HG03066 (cell line): ENCODE measurements at regions not wholly inside any gene's neighbourhood (a gene's known extent, or its start where the extent isn't known, plus 50 kb on each side); places are given as distances from the start of the nearest gene placed in this dataset.

Source experiments
- ATAC-seq: cut with Tn5 transposase; IDR thresholded peaks from one replicate; pipeline ENCODE4 v1.9.1; 2021; ENCODE audit warnings: low read depth; ENCODE audit not compliant: unreplicated experiment

DNA sequence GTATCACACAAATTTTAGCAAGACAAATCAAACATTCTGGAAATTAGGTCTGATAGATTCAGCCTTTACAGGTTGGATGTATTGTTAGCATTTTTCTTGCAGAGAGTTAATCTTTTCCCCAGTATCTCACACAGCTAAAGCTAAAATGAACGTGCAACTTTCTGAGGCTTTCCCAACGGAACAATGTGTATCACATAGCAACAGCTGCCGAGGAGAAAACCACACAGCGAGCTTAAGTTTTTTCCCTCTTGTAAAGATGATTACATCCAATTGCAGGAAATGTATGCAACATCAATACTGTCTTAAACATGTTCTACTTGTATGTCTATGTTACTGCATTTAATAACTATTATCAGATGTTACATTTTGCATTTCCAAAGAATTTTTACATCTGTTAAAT, 182.2 kb downstream of the CCDC59 start:
- ATAC-seq = no peak

DNA sequence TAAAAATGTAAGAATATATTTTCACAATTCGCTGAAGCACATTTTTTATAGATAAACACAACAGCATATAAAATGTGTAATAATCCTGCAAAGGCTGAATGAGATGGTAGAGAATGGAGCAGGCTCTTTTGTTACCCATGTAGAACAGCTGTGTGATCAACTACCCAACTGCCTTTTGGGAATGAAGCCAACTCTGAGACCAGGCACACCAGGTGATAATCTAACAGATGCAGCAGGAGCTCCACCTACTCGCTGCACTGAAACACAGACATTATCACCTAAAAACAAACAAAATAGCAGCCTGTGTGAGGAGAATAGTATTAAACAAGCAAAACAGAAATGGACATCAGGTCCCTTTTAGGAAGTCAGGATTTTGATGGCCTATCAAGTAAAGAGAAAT, 183.3 kb downstream of the CCDC59 start:
- no peak for ATAC-seq

DNA sequence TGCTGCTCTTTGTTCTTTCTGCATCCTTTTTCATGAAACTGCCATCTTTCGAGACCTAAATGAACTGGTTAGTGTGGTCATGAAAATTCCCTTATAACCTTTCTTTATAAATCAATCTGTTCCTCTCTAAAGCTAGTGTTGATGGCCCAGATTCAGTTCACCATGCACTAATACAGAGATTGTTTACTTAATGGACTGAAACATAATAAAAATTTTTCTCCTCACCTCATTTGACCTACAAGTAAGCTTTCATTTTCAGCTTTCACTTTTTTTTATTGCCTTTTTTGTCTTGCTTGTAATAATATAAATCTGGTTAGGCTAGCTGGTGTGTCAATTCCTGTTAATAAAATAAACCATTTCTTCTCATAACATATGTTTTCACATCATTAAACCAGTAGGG, 183.8 kb downstream of the CCDC59 start:
- ATAC-seq = no peak

DNA sequence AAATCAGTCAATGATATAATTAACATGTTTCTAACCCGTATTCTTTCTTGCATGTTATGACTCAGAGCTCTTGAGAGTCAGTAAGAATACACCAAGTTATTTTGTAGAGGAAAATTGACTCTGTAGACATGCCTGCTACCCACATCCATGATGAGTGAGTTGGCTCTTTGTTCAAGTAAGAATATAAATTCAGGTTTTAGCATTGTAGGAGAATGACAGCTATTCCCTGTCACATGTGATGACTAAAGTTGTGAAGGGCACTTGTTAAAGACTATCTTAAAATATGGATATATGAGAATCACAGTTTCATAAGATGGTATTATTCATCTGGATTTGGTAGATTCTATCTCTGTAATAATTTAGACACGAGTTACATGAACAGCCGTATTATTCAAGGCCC, 209.1 kb downstream of the CCDC59 start:
- ATAC-seq = no peak

DNA sequence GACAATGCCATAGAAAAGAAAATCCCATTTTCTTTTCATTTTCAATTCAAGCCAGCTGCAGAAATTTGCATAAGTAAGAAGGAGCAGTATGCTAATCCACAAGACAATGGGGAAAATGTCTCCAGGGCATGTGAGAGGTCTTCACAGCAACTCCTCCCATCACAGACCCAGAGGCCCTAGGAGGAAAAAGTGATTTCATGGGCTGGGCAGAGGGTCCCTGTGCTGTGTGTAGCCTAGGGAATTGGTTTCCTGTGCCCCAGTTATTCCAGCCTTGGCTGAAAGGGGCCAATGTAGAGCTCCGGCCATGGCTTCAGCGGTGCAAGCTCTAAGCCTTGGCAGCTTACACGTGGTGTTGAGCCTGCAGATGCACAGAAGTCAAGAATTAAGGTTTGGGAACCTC, 211.4 kb downstream of the CCDC59 start:
- ATAC-seq = no peak

DNA sequence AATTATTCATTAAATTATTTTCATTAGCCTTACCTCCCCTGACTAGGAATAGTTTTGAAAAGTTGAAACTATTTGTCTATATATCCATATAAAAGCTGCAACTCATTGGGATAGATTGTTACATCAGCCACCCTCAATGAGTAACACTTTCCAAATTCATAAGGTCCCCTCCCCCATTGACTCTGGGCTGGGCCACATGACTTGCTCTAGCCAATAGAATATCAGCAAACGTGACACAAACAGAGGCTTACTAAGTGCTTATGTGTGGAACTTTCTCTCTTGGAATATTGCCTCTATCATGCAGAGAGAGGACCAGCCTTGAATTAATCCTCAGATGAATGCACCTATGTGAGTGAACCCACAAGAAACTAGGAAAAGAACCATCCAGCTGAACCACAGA, 213.7 kb downstream of the CCDC59 start:
- ATAC-seq = no peak

DNA sequence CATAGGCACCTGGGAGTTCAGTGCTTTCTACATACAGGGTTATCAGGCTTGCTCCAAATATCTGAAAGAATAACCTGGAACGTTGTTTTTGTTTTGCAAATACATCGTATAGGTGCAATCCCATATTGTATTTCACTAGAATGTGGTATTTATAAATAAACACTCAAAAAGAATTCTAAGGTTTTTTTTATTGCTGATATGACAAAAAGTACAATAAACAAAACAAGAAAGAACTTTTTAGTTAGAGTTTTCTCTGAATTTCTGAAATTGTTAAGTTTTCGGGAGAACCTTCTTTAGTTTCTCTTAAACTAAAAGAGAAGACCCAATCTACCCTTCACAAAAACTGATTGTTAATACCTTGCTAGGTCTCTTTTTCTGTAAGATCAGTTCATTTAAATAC, 225.8 kb downstream of the CCDC59 start:
- ATAC-seq = no peak

DNA sequence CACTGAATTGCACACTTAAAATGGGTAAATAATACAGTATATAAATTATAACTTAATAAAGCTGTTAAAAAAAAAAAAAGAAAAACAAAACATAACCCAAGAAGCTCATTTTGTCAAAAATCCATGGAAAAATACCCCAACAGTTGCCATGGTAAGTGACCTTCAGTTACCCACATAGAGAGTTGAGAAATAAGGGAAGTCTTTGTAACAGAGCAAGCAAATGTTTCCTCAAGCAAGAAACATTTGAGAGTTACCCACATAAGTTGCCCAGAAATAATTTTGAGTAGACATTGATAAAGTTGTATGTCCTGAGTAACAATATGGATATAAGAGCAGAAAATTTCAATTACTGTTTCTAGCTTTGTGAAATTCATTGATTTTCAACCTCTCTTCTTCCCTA, 227.4 kb downstream of the CCDC59 start:
- no peak for ATAC-seq

DNA sequence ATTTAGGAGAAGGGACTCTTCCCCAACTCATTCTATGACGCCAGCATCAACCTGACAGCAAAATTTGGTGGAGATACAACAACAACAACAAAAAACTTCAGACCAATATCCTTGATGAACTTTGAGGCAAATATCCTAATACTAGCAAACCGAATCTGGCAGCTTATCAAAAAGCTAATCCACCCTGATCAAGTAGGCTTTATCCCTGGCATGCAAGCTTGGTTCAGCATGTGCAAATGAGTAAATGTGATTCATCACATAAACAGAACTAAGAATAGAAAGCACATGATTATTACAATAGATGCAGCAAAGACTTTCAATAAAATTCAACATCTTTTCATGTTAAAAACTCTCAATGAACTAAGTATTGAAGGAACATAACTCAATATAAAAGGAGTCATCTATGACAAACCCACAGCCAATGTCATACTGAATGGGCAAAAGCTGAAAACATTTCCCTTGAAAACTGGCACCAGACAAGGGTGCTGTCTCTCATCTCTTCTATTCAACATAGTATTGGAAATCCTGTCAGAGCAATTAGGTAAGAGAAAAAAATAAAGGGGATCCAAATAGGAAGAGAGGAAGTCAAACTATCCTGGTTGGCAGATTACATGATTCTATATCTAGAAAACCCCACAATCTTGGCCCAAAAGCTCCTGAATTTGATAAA, 233.3 kb downstream of the CCDC59 start:
- no peak for ATAC-seq

DNA sequence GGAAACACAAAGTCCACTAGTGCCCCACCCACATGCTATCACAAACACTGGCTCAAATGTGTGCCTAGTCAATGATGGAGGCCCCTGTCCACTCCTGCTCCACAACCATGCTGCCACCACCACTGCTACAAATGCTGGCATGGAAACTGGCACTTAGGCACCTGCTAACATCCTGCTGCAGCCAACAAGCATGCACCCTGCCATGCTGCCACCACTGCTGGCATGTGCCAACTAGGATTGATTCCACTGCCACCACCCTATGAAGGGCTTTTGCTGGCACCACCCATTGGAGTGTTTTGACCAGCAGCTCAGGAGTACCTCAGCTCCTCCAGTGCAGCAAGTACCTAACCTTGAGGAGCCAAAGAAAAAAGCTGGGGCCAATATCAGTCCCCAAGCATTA, 236.6 kb downstream of the CCDC59 start:
- no peak for ATAC-seq

DNA sequence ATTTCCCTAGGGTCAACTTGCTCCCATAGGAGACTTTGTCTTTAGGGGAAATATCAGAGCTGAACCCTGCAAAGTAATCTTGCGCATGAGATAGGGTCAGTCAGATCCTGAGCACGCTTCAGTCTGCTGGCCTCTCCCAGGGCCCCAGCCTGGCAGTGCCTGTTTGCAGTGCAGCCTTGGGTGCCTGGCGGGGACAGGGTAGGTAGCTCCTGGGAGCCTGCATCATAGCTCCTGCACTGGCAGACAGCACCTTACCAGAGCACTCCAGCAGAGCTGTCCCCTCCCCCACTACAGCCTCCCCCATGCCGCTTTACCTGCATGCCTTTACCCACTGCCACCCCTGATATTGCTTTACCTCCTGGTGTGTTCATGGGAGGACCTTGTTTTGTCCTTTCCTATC, 237.3 kb downstream of the CCDC59 start:
- ATAC-seq = no peak

DNA sequence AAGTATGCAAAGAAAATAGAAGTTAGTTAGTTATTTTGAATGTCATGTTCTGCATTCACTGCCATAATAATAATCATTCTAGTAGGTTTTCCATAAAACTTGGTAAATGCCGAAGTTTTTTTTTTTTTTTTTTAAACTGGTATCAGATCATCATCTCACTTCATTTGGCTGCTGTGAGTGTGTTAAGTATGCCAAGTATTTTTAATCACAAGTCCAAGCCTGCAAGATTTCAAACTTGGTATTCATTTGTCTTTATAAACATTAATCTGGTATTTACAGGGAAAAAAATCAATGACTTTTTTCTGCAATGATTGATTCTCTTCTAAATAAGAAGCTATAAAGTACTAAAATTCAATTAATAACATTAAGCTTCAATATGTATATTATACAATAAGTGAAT, 248.9 kb downstream of the CCDC59 start:
- ATAC-seq = no peak

DNA sequence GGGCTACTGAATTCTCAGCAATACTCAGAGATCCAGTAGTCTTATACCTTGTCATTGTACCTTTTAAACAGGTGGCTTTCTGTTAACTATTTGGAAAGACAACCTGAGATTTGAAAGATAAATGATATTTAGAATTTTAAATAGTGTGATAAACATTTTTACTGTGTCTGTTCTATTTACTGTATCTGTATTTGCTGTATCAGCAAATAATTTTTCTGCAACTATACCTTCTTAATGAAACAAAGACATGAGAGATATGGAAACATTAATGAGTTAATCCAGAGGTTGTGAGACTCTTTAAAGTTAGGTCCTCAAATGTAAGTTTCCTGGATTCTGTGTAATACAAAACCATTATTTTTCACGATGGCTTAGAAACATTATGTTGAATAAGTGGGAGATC, 249.6 kb downstream of the CCDC59 start:
- ATAC-seq = no peak

DNA sequence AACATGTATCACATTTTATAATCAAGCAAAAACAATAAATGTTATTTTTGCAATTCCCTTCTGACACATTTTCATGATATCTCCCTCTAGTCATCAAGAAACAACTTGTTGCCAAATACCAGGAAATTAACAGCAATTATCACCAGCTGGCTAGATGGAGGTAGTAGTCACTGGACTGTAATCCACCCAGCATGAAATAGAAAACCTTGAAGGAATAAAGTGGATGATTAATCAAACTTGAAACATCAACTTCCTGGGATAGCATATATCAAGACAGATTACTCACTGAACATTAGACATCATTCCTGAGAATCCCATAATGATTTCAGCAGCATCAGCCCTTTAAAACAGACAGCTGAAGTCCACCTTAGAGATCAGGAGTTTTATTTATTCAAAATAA, 259.0 kb downstream of the CCDC59 start:
- ATAC-seq = no peak

DNA sequence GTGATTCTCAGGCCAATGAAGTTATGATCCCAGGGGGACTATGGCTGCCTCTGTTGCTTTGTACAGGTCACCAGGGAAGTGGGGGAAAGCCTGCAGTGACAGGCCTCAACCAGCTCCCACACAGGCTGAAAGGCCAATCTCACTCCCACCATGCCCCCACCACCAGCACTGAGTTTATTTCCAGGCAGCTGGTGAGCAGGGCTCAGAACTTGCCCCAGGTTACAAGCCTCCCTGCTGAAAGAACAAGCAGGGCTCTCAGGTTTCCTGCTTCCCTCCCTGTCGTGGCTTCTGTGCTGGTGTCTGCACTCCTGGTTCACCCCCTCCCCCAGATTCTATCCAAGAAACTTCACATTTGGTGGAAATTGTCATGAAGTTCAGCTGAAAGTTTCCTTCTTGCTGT, 260.3 kb downstream of the CCDC59 start:
- no peak for ATAC-seq

DNA sequence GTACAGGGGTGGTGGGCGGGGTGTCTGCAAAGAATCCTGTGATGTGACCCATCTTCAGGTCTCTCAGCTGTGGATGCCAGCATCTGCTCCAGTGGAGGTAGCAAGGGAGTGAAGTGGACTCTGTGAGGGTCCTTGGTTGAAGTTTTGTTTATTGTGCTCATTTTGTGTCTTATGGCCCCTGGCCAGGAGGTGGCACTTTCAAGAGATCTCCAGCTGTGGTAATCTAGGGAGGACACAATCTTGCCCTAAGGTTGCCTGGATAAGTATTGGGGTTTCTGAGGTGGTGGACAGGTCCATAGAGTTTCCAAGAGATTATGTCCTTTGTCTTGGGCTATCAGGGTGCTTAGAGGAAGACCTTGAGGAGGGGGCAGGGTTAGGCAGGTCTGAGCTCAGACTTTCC, 260.7 kb downstream of the CCDC59 start:
- ATAC-seq = no peak

DNA sequence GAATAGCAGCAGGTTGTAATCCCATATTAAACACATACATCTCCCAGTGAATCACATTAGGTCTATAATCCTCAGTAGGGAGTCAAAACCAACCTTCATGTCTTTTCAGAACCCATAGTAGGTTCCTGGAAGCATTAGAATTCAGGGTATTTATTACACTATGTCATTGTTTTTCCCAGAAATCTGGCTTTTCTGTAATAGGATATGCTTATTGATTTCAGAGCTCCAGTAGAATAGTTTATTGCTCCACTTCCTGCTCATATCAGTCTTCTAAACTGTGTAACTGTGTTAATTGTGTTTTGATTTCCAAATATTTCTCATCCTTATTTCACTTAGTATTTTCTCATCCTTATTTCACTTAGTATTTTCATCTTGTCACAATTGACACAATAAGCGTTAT, 268.0 kb downstream of the CCDC59 start:
- no peak for ATAC-seq

DNA sequence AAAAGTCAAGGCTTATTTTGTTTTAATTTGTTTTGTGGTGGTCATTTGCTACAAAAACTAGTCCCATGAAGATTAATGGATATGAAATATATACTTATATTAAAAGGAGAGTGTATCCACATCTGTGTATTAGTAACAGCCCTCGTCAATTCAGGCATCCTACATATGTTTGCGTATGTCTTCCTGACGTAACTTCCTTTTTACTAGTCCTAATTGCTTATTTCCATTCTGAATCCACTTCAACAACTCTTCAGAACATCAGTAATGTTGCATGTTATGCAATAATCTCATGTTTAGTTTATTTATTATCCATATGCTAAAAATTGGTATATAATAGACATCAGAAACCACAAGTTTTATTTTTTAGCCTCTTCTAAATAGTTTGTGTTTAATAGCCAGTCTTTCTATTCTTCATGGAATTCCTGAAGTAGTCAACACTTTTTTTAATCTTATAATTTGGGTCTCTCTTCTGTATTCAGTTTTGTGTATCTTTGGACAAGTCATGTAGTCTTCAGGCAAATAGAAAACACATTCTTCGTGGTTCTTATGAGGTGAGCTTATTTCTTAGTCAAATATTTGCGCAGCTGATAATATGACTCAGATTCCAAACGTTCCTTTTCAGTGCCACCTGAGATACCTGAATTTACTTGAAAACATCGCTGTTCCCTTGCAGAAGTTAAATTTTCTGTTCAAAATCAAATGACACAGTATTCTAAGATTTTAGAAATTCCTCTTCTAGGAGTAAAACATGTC, 268.6 kb downstream of the CCDC59 start:
- ATAC-seq = no peak

DNA sequence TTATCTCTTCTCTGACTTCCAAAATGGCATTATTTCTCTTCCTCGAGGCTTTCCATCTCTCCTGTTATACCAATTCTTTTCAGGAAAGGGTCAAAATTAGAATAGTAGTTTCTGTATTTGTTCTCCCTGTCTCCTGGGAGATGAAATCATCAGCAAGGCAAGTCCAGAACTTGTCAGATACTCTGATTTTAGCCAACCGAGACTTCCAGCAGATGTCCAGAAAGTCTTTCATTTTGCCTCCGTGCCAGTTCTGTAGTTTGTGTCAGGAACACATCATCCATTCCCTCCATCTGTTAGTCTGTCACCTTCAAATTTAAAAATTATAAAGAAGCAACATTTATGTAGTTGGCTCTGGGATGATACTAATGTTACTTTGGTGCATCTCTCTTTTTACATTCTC, 275.7 kb downstream of the CCDC59 start:
- ATAC-seq = no peak

DNA sequence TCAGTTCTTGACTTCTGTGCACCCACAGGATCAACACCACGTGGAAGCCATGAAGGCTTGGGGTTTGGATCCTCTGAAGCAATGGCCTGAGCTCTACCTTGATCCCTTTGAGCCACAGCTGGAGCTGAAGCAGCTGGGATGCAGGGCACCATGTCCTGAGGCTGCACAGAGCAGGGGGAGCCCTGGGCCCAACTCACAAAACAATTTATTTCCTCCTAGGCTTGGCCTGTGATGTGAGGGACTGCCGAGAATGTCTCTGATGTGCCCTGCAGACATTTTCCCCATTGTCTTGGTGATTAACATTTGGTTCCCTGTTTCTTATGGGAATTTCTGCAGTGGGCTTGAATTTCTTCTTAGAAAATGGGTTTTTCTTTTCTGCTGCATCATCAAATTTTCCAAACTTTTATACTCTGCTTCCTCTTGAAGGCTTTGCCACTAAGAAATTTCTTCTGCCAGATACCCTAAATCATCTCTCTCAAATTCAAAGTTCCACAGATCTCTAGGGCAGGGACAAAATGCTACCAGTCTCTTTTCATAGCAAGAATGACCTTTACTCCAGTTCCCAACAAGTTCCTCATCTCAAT, 288.2 kb downstream of the CCDC59 start:
- ATAC-seq = no peak

DNA sequence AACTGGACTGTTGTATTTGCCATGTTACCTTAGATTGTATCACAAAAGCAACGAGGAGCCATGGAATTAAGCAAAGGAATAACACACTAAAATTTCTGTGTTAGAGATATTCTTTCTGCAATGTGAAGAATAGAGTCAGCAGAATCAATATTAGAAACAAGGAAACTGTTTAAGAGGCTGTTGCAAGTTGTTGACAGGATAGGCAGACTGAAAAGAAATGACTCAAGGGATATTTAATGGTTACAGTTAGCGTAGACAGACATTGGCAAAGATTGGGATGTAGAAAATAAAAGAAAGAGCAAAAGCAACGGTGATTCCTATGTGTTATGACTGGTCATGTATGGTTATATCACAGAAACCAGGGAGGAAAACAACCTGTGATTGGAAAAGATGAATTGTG, 299.0 kb upstream of the PPFIA2 start:
- no peak for ATAC-seq

DNA sequence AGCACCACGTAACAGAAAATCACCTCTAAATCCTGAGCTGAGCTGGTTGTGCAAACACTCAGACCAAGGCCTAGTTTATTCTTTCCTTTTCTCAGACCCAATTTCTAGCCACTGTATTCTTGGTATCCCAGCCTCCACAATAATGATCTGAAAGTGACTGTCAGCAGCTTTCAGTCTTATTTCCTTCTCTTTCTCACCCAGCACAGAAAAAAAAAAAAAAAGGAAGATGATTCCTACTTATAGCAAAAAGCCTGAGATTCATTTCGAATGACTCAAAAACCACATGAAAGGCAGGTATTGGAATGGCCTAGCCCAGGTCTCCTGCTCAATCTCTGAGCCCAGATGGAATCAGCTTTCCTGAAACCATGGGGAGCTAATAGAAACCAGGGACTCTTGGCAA, 298.6 kb upstream of the PPFIA2 start:
- ATAC-seq = no peak
